Testis (tissue), 2 donors: ENCODE measurements at regions not wholly inside any gene's neighbourhood (a gene's known extent, or its start where the extent isn't known, plus 50 kb on each side); places are given as distances from the start of the nearest gene placed in this dataset.
"Not testable (repeated sequence)": the region's sequence is repeated elsewhere in the genome, so short reads cannot be mapped to it uniquely, and the experiment has no call there.

Experiments used
- POLR2A ChIP-seq: fragments of 450-650 bp; IDR thresholded peaks from one replicate; pipeline ENCODE4 v1.6.1; 2017; ENCODE audit warnings: antibody characterized with exemption, mild to moderate bottlenecking, moderate library complexity
- TF ChIP-seq, protein P1 (sequence below), 3 experiments: fragments of 450-650 bp in 2 of 3; fragments of 200-600 bp in 1 of 3; sonication (generic) in 1 of 3; IDR thresholded peaks; one replicate each; pipeline ENCODE4 v1.5.1; 2016 to 2019; ENCODE audit warnings: antibody characterized with exemption in 3 of 3, mild to moderate bottlenecking in 2 of 3, moderate library complexity in 1 of 3

GRCh38 chr1:244334842-244335241 is 116.9 kb downstream of the ADSS2 start:
- TF ChIP-seq, protein P1, sequence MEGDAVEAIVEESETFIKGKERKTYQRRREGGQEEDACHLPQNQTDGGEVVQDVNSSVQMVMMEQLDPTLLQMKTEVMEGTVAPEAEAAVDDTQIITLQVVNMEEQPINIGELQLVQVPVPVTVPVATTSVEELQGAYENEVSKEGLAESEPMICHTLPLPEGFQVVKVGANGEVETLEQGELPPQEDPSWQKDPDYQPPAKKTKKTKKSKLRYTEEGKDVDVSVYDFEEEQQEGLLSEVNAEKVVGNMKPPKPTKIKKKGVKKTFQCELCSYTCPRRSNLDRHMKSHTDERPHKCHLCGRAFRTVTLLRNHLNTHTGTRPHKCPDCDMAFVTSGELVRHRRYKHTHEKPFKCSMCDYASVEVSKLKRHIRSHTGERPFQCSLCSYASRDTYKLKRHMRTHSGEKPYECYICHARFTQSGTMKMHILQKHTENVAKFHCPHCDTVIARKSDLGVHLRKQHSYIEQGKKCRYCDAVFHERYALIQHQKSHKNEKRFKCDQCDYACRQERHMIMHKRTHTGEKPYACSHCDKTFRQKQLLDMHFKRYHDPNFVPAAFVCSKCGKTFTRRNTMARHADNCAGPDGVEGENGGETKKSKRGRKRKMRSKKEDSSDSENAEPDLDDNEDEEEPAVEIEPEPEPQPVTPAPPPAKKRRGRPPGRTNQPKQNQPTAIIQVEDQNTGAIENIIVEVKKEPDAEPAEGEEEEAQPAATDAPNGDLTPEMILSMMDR (IDR thresholded peaks at IDR 0.05): not testable (repeated sequence)
- not testable (repeated sequence) for TF ChIP-seq POLR2A
